Activated T-helper 1 cell treated with anti-CD3 and anti-CD28 coated beads, Interleukin-12 subunit alpha, Interleukin-12 subunit beta, Interleukin-2, Interleukin-4 antibody, amounts not matched to agents 30 ng/mL and 10 ng/mL and 1 ng/mL, durations not matched to agents 14 hours and 24 hours and 36 hours (primary cell): ENCODE measurements at regions not wholly inside any gene's neighbourhood (a gene's known extent, or its start where the extent isn't known, plus 50 kb on each side); places are given as distances from the start of the nearest gene placed in this dataset.
"Not testable (repeated sequence)": the region's sequence is repeated elsewhere in the genome, so short reads cannot be mapped to it uniquely, and the experiment has no call there.

Experiments
- DNase-seq: peaks from one replicate; pipeline ENCODE4 v3.0.0; 2021; ENCODE audit warnings: low spot score
- H3K27ac Mint-ChIP-seq: one replicate; pipeline ENCODE4 v1.8.0; 2021; ENCODE audit warnings: mild to moderate bottlenecking, mixed read lengths
- H3K27me3 Mint-ChIP-seq: one replicate; pipeline ENCODE4 v1.8.0; 2022; ENCODE audit warnings: mild to moderate bottlenecking, moderate library complexity, mixed read lengths; ENCODE audit not compliant: insufficient read depth
- H3K36me3 Mint-ChIP-seq: one replicate; pipeline ENCODE4 v1.8.0; 2021; ENCODE audit warnings: low read depth, mixed read lengths
- H3K4me1 Mint-ChIP-seq: one replicate; pipeline ENCODE4 v1.8.0; 2021; ENCODE audit warnings: low read depth, mixed read lengths
- H3K4me3 Mint-ChIP-seq: one replicate; pipeline ENCODE4 v1.8.0; 2021; ENCODE audit warnings: mild to moderate bottlenecking, moderate library complexity, mixed read lengths
- H3K9me3 Mint-ChIP-seq: one replicate; pipeline ENCODE4 v1.8.0; 2021; ENCODE audit warnings: mixed read lengths
- intact Hi-C: fragments of 100-400 bp; cut with micrococcal nuclease; formaldehyde crosslinking; loops from one replicate; pipeline ENCODE4 v1.15.1; 2024

GRCh38 chr6:96394727-96395126, 126.9 kb upstream of the UFL1 start:
- Mint-ChIP-seq H3K9me3 (no peaks in the 10 kb centered on the region), H3K36me3 (no peaks in the 10 kb centered on the region), H3K4me1 (no peaks in the 10 kb centered on the region), H3K27me3 (peaks cover 6% of the 10 kb centered on the region), H3K27ac (no peak overlapping the region), H3K4me3 (no peak overlapping the region)
- intact Hi-C loops, result no loop called here
- DNase-seq, result no peak

GRCh38 chr6:96410467-96410866, 111.1 kb upstream of the UFL1 start:
- Mint-ChIP-seq H3K4me1 (no peaks in the 10 kb centered on the region), H3K36me3 (no peaks in the 10 kb centered on the region), H3K27me3 (no peaks in the 10 kb centered on the region), H3K27ac (no peak overlapping the region), H3K9me3 (no peaks in the 10 kb centered on the region), H3K4me3 (no peak overlapping the region)
- intact Hi-C loops, result no loop called here
- no peak for DNase-seq

- no peaks in the 10 kb centered on the region for H3K4me1 Mint-ChIP-seq
- peaks cover 4% of the 10 kb centered on the region for H3K27me3 Mint-ChIP-seq
- no peak overlapping the region for H3K27ac Mint-ChIP-seq
- no peaks in the 10 kb centered on the region for H3K36me3 Mint-ChIP-seq
- H3K4me3 Mint-ChIP-seq, result no peak overlapping the region
- peaks cover 4% of the 10 kb centered on the region for H3K9me3 Mint-ChIP-seq
- intact Hi-C loops, result no loop called here
- DNase-seq, result no peak
These were observed 101.3 kb upstream of the UFL1 start for GRCh38 chr6:96420294-96420693.

GRCh38 chr6:96433950-96434349, 87.7 kb upstream of the UFL1 start:
- Mint-ChIP-seq H3K27me3 (no peaks in the 10 kb centered on the region), H3K36me3 (no peaks in the 10 kb centered on the region), H3K27ac (no peak overlapping the region), H3K9me3 (peaks cover 15% of the 10 kb centered on the region), H3K4me1 (no peaks in the 10 kb centered on the region), H3K4me3 (no peak overlapping the region)
- intact Hi-C loops, result no loop called here
- DNase-seq, result no peak

- no peak overlapping the region for H3K27ac Mint-ChIP-seq
- H3K9me3 Mint-ChIP-seq, result peaks cover 7% of the 10 kb centered on the region
- no peaks in the 10 kb centered on the region for H3K36me3 Mint-ChIP-seq
These were observed 85.2 kb upstream of the UFL1 start for GRCh38 chr6:96436398-96436797.

GRCh38 chr6:96437228-96437627, 84.4 kb upstream of the UFL1 start:
- H3K9me3 Mint-ChIP-seq, H3K27me3 Mint-ChIP-seq, H3K36me3 Mint-ChIP-seq, H3K4me3 Mint-ChIP-seq, DNase-seq, H3K27ac Mint-ChIP-seq, H3K4me1 Mint-ChIP-seq, intact Hi-C loops: not testable (repeated sequence)

More at GRCh38 chr6:96436398-96436797, 85.2 kb upstream of the UFL1 start:
- no peak overlapping the region for H3K4me3 Mint-ChIP-seq
- H3K27me3 Mint-ChIP-seq, result no peaks in the 10 kb centered on the region
- DNase-seq, result no peak
- H3K4me1 Mint-ChIP-seq, result no peaks in the 10 kb centered on the region
- intact Hi-C loops, result no loop called here

GRCh38 chr6:96450082-96450769, 71.4 kb upstream of the UFL1 start:
- no peaks in the 10 kb centered on the region for H3K9me3 Mint-ChIP-seq
- peaks cover 6% of the 10 kb centered on the region for H3K27me3 Mint-ChIP-seq
- no peak for DNase-seq
- H3K4me3 Mint-ChIP-seq, result no peak overlapping the region
- no peaks in the 10 kb centered on the region for H3K36me3 Mint-ChIP-seq
- H3K4me1 Mint-ChIP-seq, result no peaks in the 10 kb centered on the region
- intact Hi-C loops, result no loop called here
- H3K27ac Mint-ChIP-seq, result no peak overlapping the region

- intact Hi-C loops, result no loop called here
- DNase-seq, result no peak
- Mint-ChIP-seq H3K9me3 (no peaks in the 10 kb centered on the region), H3K36me3 (no peaks in the 10 kb centered on the region), H3K4me3 (no peak overlapping the region), H3K27ac (no peak overlapping the region), H3K4me1 (no peaks in the 10 kb centered on the region), H3K27me3 (peaks cover 6% of the 10 kb centered on the region)
These were observed 70.9 kb upstream of the UFL1 start for GRCh38 chr6:96450770-96451130.

GRCh38 chr6:96458771-96459170, 62.8 kb upstream of the UFL1 start:
- no peak for DNase-seq
- Mint-ChIP-seq H3K9me3 (no peaks in the 10 kb centered on the region), H3K4me3 (no peak overlapping the region), H3K4me1 (no peaks in the 10 kb centered on the region), H3K36me3 (no peaks in the 10 kb centered on the region), H3K27ac (no peak overlapping the region), H3K27me3 (peaks cover 7% of the 10 kb centered on the region)
- intact Hi-C loops, result no loop called here

- Mint-ChIP-seq H3K36me3 (no peaks in the 10 kb centered on the region), H3K4me1 (peaks cover 3% of the 10 kb centered on the region), H3K27me3 (peaks cover 9% of the 10 kb centered on the region), H3K27ac (no peak overlapping the region), H3K4me3 (no peak overlapping the region), H3K9me3 (no peaks in the 10 kb centered on the region)
- no peak for DNase-seq
- intact Hi-C loops, result loop anchor here (10.0 kb wide), 2 partner anchors 595 to 1095 kb away; no protein-coding TSS in a partner anchor
These were observed 61.4 kb upstream of the UFL1 start for GRCh38 chr6:96460052-96460700.

GRCh38 chr6:96465321-96465903, 56.2 kb upstream of the UFL1 start:
- no peak overlapping the region for H3K27ac Mint-ChIP-seq
- peaks cover 33% of the 10 kb centered on the region for H3K4me1 Mint-ChIP-seq
- H3K27me3 Mint-ChIP-seq, result peaks cover 20% of the 10 kb centered on the region
- H3K4me3 Mint-ChIP-seq, result no peak overlapping the region
- no peaks in the 10 kb centered on the region for H3K36me3 Mint-ChIP-seq
- intact Hi-C loops, result loop anchor here (1.0 to 10.0 kb wide), 7 partner anchors 38 to 1101 kb away; partner anchors contain the start of genes MANEA and NDUFAF4
- DNase-seq, result no peak
- H3K9me3 Mint-ChIP-seq, result no peaks in the 10 kb centered on the region

- no peak overlapping the region for H3K4me3 Mint-ChIP-seq
- no peaks in the 10 kb centered on the region for H3K9me3 Mint-ChIP-seq
- peaks cover 33% of the 10 kb centered on the region for H3K4me1 Mint-ChIP-seq
- intact Hi-C loops, result loop anchor here (1.0 to 10.0 kb wide), 8 partner anchors 39 to 1102 kb away; partner anchors contain the start of genes GPR63, MANEA, NDUFAF4 and UFL1
- no peak overlapping the region for H3K27ac Mint-ChIP-seq
- DNase-seq, result no peak
- H3K27me3 Mint-ChIP-seq, result peaks cover 20% of the 10 kb centered on the region
- no peaks in the 10 kb centered on the region for H3K36me3 Mint-ChIP-seq
These were observed 55.3 kb upstream of the UFL1 start for GRCh38 chr6:96466147-96466863.

- intact Hi-C loops, result loop anchor here (5.0 to 10.0 kb wide), 6 partner anchors 41 to 1103 kb away; partner anchors contain the start of genes MANEA and NDUFAF4
- peaks cover 22% of the 10 kb centered on the region for H3K27me3 Mint-ChIP-seq
These were observed 53.8 kb upstream of the UFL1 start for GRCh38 chr6:96467814-96468213.

More at GRCh38 chr6:96467814-96468213, 53.8 kb upstream of the UFL1 start:
- no peak for DNase-seq
- Mint-ChIP-seq H3K27ac (no peak overlapping the region), H3K4me1 (peaks cover 33% of the 10 kb centered on the region), H3K36me3 (no peaks in the 10 kb centered on the region), H3K9me3 (no peaks in the 10 kb centered on the region), H3K4me3 (no peak overlapping the region)
